ENCODE measurements at regions not wholly inside any gene's neighbourhood (a gene's known extent, or its start where the extent isn't known, plus 50 kb on each side); places are given as distances from the start of the nearest gene placed in this dataset.

- peaks cover 0 to 4% of the 10 kb centered on the region in 2 experiments; a peak in 1 of 4 replicates for H3K4me1 ChIP-seq (ENCODE audit: control insufficient read depth in 1 of 2, insufficient read depth in 2 of 2, low read length in 2 of 2)
- no peak for TF ChIP-seq POLR2AphosphoS5 (IDR thresholded peaks at IDR 0.05; ENCODE audit: low read depth, low read length)
- TF ChIP-seq SP1 (IDR thresholded peaks at IDR 0.05; ENCODE audit: low read depth): no peak
- TF ChIP-seq RAD21 (IDR thresholded peaks at IDR 0.05; ENCODE audit: low read depth): no peak
- TF ChIP-seq SIN3A (IDR thresholded peaks at IDR 0.05; ENCODE audit: low read depth): no peak
- TF ChIP-seq ELF1 (IDR thresholded peaks at IDR 0.05; ENCODE audit: borderline replicate concordance, low read depth): no peak
- TF ChIP-seq REST (IDR thresholded peaks at IDR 0.05; ENCODE audit: low read depth): no peak
- TF ChIP-seq CBX3 (IDR thresholded peaks at IDR 0.05; ENCODE audit: low read depth): no peak
- no peak for TF ChIP-seq ATF3 (IDR thresholded peaks at IDR 0.05)
- no peak for TF ChIP-seq CTCF (IDR thresholded peaks at IDR 0.05 in 2 of 3, conservative IDR thresholded peaks at IDR 0.05 in 1 of 3; ENCODE audit: borderline replicate concordance in 1 of 3, insufficient read depth in 1 of 3, low read depth in 2 of 3, low read length in 2 of 3)
- no peak for TF ChIP-seq EZH2 (IDR thresholded peaks at IDR 0.05)
- no peak for TF ChIP-seq SRF (IDR thresholded peaks at IDR 0.05; ENCODE audit: low read depth)
- TF ChIP-seq JUND (IDR thresholded peaks at IDR 0.05): no peak
- no peak for TF ChIP-seq ZNF274 (IDR thresholded peaks at IDR 0.05; ENCODE audit: low read depth, low read length)
- TF ChIP-seq EZH2phosphoT487 (IDR thresholded peaks at IDR 0.05; ENCODE audit: borderline replicate concordance): no peak
- no peak overlapping the region for H3K4me3 ChIP-seq (replicated peaks in 1 of 2; ENCODE audit: low read depth in 1 of 2, low read length in 2 of 2)
- no peak overlapping the region for H3K27ac ChIP-seq (ENCODE audit: low read depth, low read length)
- no TSS peak for BruUV-seq (replicated peaks)
- DNase-seq (ENCODE audit: low read depth, low spot score): no peak
- ChIA-PET POLR2A (no interaction called here), RAD21 (ENCODE audit: low non-redundant PET in 1 of 2, low total read pairs in 2 of 2, uncharacterized antibody in 2 of 2, unreplicated experiment in 2 of 2) (no interaction called here), CTCF (no interaction called here)
- no peak for ATAC-seq
- no peaks in the 10 kb centered on the region for H3K79me2 ChIP-seq (ENCODE audit: insufficient read depth, low read length)
- peaks cover 0 to 1% of the 10 kb centered on the region in 2 experiments; a peak in 1 of 4 replicates for H3K9me3 ChIP-seq (ENCODE audit: control insufficient read depth in 1 of 2, insufficient read depth in 1 of 2, low read depth in 1 of 2, low read length in 2 of 2)
- H3K9me2 ChIP-seq (ENCODE audit: insufficient read depth): no peaks in the 10 kb centered on the region
- no peak overlapping the region for H2AFZ ChIP-seq (ENCODE audit: low read depth, low read length, poor library complexity, severe bottlenecking)
- no peaks in the 10 kb centered on the region for H4K20me1 ChIP-seq (ENCODE audit: insufficient read depth)
- H3K27me3 ChIP-seq (ENCODE audit: insufficient read depth, low read length): no peaks in the 10 kb centered on the region
- H3K4me2 ChIP-seq (ENCODE audit: low read length): no peak overlapping the region
- H3K9ac ChIP-seq (ENCODE audit: low read length): no peak overlapping the region
- H3K36me3 ChIP-seq (ENCODE audit: control insufficient read depth in 1 of 2, insufficient read depth in 2 of 2, low read length in 2 of 2): no peaks in the 10 kb centered on the region
- intact Hi-C loops (cut with micrococcal nuclease): no loop called here
Observed at GRCh38 chr3:193959861-193960260, 176.1 kb upstream of the HES1 start.
